ENCODE measurements at regions not wholly inside any gene's neighbourhood (a gene's known extent, or its start where the extent isn't known, plus 50 kb on each side); places are given as distances from the start of the nearest gene placed in this dataset.

- Histone ChIP-seq H3K4me1 (ENCODE audit: insufficient read depth, low read length, poor library complexity, severe bottlenecking) (no peaks in the 10 kb centered on the region), H3K4me2 (ENCODE audit: low read depth, low read length, poor library complexity, severe bottlenecking) (no peak overlapping the region), H3F3A (ENCODE audit: low read depth) (no peaks in the 10 kb centered on the region), H3K27me3 (ENCODE audit: insufficient read depth, low read length, poor library complexity, severe bottlenecking) (no peaks in the 10 kb centered on the region), H3K36me3 (ENCODE audit: insufficient read depth, low read length) (no peaks in the 10 kb centered on the region), H4K20me1 (ENCODE audit: insufficient read depth, low read length, poor library complexity, severe bottlenecking) (no peaks in the 10 kb centered on the region), H3K4me3 (ENCODE audit: low read length, poor library complexity, severe bottlenecking) (no peak overlapping the region), H3K79me2 (ENCODE audit: insufficient read depth, low read length) (no peaks in the 10 kb centered on the region), H2AFZ (ENCODE audit: low read length) (no peak overlapping the region), H3K9me3 (ENCODE audit: insufficient read depth, low read depth, low read length) (no peaks in the 10 kb centered on the region), H3K9me2 (replicated peaks; ENCODE audit: low read depth, low read length) (no peaks in the 10 kb centered on the region), H3K9ac (ENCODE audit: low read depth, low read length, poor library complexity, severe bottlenecking) (no peak overlapping the region)
- TF ChIP-seq EZH2phosphoT487 (IDR thresholded peaks at IDR 0.05; ENCODE audit: borderline replicate concordance) (no peak), CTCF (conservative IDR thresholded peaks at IDR 0.05; ENCODE audit: low read length) (no peak)
These were observed 91.3 kb upstream of the FAM171A1 start for GRCh38 chr10:15462253-15462897.

GRCh38 chr10:15461353-15462108 lies 90.4 kb upstream of the FAM171A1 start:
- H3K9me3 ChIP-seq (ENCODE audit: insufficient read depth, low read depth, low read length) = no peaks in the 10 kb centered on the region
- H4K20me1 ChIP-seq (ENCODE audit: insufficient read depth, low read length, poor library complexity, severe bottlenecking) = no peaks in the 10 kb centered on the region
- H3K4me1 ChIP-seq (ENCODE audit: insufficient read depth, low read length, poor library complexity, severe bottlenecking) = no peaks in the 10 kb centered on the region
- no peak overlapping the region for H3K4me2 ChIP-seq (ENCODE audit: low read depth, low read length, poor library complexity, severe bottlenecking)
- no peaks in the 10 kb centered on the region for H3K27me3 ChIP-seq (ENCODE audit: insufficient read depth, low read length, poor library complexity, severe bottlenecking)
- no peak overlapping the region for H3K4me3 ChIP-seq (ENCODE audit: low read length, poor library complexity, severe bottlenecking)
- no peaks in the 10 kb centered on the region for H3K9me2 ChIP-seq (replicated peaks; ENCODE audit: low read depth, low read length)
- H2AFZ ChIP-seq (ENCODE audit: low read length) = no peak overlapping the region
- no peak overlapping the region for H3K9ac ChIP-seq (ENCODE audit: low read depth, low read length, poor library complexity, severe bottlenecking)
- no peaks in the 10 kb centered on the region for H3K79me2 ChIP-seq (ENCODE audit: insufficient read depth, low read length)
- H3K36me3 ChIP-seq (ENCODE audit: insufficient read depth, low read length) = no peaks in the 10 kb centered on the region
- H3F3A ChIP-seq (ENCODE audit: low read depth) = no peaks in the 10 kb centered on the region
- no peak for TF ChIP-seq CTCF (conservative IDR thresholded peaks at IDR 0.05; ENCODE audit: low read length)
- no peak for TF ChIP-seq EZH2phosphoT487 (IDR thresholded peaks at IDR 0.05; ENCODE audit: borderline replicate concordance)

GRCh38 chr10:15460661-15461060 lies 89.6 kb upstream of the FAM171A1 start:
- H3K4me1 ChIP-seq (ENCODE audit: insufficient read depth, low read length, poor library complexity, severe bottlenecking) = no peaks in the 10 kb centered on the region
- TF ChIP-seq CTCF (conservative IDR thresholded peaks at IDR 0.05; ENCODE audit: low read length) (no peak), EZH2phosphoT487 (IDR thresholded peaks at IDR 0.05; ENCODE audit: borderline replicate concordance) (no peak)

More at GRCh38 chr10:15460661-15461060, 89.6 kb upstream of the FAM171A1 start:
- Histone ChIP-seq H3F3A (ENCODE audit: low read depth) (no peaks in the 10 kb centered on the region), H3K27me3 (ENCODE audit: insufficient read depth, low read length, poor library complexity, severe bottlenecking) (no peaks in the 10 kb centered on the region), H3K36me3 (ENCODE audit: insufficient read depth, low read length) (no peaks in the 10 kb centered on the region), H3K9me3 (ENCODE audit: insufficient read depth, low read depth, low read length) (no peaks in the 10 kb centered on the region), H3K9me2 (replicated peaks; ENCODE audit: low read depth, low read length) (no peaks in the 10 kb centered on the region), H3K4me2 (ENCODE audit: low read depth, low read length, poor library complexity, severe bottlenecking) (no peak overlapping the region), H3K9ac (ENCODE audit: low read depth, low read length, poor library complexity, severe bottlenecking) (no peak overlapping the region), H3K4me3 (ENCODE audit: low read length, poor library complexity, severe bottlenecking) (no peak overlapping the region), H2AFZ (ENCODE audit: low read length) (no peak overlapping the region), H4K20me1 (ENCODE audit: insufficient read depth, low read length, poor library complexity, severe bottlenecking) (no peaks in the 10 kb centered on the region), H3K79me2 (ENCODE audit: insufficient read depth, low read length) (no peaks in the 10 kb centered on the region)

Measured in Loucy (cell line).